H4 (cell line): ENCODE measurements at regions not wholly inside any gene's neighbourhood (a gene's known extent, or its start where the extent isn't known, plus 50 kb on each side); places are given as distances from the start of the nearest gene placed in this dataset.
"Not testable (repeated sequence)": the region's sequence is repeated elsewhere in the genome, so short reads cannot be mapped to it uniquely, and the experiment has no call there.

ENCODE experiments used
- DNase-seq: peaks from one replicate; pipeline ENCODE4 v3.0.0-alpha.2; 2015; ENCODE audit warnings: low spot score

DNA sequence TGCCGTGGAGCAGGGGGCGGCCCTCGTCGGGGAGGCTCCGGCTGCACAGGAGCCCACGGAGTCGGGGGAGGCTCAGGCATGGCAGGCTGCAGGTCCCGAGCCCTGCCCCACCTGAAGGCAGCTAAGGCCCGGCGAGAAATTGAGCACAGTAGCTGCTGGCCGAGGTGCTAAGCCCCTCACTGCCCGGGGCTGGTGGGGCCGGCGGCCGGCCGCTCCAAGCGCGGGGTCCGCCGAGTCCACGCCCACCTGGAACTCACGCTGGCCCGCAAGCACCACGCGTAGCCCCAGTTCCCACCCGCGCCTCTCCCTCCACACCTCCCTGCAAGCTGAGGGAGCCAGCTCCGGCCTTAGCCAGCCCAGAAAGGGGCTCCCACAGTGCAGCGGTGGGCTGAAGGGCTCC is 589.4 kb downstream of the PPP4R3C start:
- DNase-seq: no peak

DNA sequence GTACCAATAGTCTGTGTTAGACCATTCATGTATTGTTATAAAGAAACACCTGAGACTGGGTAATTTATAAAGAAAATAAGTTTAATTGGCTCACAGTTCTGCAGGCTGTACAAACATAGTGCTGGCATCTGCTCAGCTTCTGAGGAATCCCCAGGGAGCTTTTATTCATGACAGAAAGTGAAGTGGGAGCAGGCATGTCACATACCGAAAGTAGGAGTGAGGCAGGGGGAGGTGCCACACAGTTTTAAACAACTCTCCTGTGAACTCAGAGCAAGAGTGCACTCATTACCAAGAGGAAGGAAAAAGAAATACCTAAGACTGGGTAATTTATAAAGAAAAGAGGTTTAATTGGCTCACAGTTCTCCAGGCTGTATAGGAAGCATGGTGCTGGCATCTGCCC is 591.2 kb downstream of the PPP4R3C start:
- DNase-seq: no peak

DNA sequence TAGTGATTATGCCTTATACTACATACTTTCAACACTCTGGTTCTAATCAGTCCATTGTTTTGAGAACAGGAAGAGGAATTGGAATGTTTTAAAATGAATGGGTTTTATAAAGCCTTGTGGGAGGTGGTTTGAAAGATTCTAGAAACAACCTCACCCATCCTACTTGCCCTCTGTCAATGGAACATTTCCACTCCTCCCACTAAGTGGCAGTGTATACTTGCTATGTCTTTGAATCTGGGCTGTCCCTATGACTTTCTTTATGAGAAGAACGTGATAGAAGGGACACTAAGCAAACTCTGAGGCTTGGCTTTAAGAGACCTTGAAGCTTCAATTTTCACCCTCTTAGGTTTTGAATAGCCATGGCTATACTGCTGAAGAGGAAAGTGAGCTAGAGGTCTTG is 611.2 kb downstream of the PPP4R3C start:
- DNase-seq: peak; percentile 55

DNA sequence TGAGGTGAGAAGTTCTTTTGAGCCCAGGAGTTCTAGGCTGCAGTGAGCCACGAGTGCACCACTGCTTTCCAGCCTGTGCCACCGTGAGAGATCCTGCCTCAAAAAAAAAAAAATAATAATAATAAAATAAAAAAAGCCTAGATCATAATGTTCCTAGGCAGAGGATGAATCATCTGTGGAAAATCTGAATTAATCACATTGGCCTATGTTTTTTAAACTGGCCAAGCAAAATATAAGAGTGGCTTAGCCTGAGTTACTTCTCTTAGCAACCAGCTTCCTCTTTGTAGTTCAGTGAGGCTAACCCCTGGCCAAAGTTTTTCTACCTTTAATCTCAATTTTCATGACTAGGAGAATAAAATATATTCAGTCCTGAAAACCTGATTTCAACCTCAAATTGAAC is 614.6 kb downstream of the PPP4R3C start:
- DNase-seq: no peak

DNA sequence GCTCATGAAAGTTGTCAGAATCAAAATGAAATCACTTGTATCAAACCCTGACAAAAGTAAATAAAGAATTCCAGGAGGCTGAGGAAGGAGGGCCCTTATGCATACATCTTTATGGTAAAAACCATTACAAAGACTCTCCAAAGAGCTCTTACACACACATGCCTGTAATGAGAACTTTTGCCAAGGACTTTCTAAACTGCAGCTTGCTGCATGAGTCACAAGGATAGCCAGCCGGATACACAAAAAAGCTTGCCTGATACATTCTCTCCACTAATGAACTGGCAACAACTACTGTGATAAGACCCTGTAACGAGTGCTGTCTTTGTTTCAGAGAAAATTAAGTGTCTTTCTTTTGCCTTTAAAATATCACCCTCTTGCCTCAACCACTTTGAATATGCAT is 618.1 kb downstream of the PPP4R3C start:
- DNase-seq: peak; percentile 18

DNA sequence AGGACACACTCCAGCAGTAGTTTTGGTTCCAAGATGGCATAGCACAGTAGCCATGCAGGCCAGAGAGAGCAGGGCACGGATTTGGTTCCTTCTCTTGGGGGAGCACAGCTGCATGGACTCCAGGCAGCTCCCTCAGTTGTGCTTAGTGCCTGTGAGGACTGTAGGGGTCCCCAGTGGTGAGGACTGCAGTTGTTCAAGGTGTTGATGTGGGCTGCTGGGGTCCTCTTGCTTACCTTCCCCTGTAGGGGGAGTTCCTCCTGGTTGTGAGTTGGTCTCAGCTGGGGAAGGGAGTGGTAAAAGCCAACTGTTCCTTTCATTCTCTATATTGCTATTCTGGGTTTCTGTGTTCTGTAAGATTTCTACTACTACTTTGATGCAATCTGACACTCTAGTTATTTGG is 606.5 kb downstream of the MAGEB5 start:
- DNase-seq: no peak

DNA sequence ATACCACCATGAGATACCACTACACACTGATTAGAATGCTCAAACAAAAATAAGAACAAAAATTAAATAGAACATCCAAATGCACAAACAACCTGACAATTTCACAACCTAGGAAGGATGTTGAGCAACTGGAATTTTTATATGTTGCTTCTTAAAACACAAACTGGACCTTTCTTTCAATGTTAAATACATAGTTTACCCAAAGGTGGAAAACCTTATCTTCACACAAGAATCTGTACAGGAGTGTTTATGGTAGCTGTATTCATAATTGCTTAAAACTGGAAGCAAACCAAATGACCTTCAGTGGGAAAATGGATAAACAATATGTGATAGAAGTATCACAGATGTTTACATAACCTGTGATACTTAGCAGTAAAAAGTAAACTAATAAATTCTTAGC is 573.8 kb downstream of the MAGEB5 start:
- DNase-seq: no peak

DNA sequence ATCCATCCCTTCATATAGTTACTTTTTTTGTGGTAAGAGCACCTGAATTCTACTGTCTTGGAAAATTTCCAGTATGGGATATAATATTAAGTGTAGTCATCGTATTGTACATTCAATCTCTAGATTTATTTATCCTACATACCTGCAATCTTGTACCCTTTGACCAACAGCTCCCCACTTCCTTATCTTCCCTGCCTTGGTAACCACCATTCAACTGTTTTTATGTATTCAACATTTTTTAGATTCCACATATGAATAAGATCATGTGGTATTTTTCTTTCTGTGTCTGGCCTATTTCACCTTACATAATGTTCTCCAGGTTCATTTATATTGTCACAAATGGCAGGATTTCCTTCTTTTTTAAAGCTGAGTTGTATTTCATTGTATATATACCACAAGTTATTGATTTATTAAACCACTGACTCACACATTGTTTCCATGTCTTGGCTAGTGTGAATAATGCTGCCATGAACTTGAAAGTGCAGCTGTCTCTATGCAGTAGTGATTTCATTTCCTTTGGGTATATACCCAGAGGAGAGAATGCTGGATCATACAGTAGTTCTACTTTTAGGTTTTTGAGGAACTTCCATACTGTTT is 572.5 kb downstream of the MAGEB5 start:
- DNase-seq: no peak

DNA sequence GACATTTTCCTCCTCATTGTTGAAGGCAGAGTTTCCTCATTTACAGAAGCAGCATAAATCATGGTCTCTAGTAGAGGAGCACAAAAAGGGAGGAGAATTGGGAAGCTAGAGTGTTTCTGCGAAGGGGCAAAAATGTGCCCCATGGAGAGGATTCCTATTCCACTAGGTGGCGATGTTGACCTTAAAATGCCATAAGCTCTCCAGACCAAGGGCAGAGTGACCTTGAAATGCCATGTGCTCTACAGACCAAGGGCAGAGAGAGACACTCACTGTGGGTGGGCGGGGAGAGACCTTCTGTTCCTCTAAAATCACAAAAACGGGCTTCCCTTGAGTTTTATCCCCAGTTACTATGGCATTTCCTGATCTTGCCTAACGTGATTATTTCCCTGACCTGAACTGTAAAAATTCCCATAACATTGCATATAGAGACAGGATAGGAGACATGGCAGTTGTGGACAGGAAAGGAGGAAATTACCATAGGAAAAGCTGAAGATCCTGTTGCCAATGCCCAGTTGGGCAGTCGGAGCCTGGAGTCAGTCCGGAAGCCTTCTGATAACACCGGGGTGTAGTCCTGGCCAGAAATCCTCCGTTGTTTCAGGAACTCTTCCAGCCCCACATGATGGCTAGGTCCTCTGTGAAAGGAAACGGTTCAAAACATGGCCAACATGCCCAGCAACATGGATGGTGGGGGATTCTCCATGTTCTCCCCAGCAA is 567.7 kb downstream of the MAGEB5 start:
- peak; percentile 35 for DNase-seq

DNA sequence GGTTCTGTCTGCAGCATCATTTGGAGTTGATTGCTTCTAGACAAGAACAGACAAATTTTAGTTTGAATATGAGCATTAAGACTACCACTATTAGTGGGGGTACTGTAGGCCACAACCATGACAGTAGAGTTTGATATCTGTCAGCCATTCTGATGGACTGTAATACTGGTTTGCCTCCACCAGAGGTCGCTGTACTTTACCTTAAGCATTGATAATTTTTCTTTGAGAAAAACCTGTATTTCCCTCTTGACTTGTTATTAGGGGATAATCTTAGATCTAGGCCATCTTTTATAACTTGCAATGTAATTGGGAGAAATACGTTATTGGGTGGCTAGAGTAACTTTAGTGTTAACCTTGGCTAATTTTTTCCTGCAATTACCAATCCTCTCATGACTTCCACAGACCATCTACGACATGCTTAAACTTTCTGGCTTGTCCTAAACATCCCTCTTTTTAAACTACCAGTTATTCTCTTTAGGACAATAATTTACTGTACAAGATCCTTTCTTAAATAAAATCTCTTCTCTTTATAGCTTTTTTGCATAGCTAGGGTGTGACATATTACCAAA is 562.4 kb downstream of the MAGEB5 start:
- DNase-seq: no peak

DNA sequence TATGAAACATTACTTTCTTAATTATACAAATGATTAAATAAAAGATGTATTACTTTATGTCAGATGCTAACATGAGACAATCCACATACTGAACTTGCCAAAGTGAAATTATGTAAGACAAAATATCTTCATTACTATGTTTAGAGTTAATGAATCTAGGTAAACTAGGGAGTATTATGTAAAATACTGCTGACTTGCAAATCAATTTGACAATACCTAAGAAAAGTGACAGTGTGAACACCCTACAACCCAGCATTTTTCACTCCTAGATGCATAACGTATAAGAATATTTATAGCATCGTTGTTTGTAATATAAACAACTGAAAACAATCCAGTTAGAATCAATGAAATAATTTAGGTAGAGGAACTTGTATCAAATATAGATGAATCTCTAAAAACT is 546.3 kb downstream of the MAGEB5 start:
- DNase-seq: no peak

DNA sequence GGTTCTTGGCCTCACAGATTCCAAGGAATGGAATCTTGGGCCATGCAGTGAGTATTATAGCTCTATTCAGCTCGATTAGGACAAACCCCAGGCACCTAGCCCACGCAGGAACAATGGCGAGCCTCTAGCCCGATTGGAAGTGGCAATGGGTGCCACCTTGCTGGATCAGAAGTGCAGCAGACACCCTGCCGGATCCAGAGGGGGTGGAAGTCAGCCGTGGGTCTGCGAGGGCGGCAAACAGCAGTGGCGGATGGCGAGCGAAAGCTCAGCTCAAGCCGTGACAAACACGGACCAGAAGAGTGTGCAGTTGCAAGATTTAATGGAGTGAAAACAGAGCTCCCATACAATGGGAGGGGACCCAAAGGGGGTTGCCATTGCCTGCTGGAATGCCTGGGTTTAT is 539.8 kb downstream of the MAGEB5 start:
- DNase-seq: not testable (repeated sequence)

DNA sequence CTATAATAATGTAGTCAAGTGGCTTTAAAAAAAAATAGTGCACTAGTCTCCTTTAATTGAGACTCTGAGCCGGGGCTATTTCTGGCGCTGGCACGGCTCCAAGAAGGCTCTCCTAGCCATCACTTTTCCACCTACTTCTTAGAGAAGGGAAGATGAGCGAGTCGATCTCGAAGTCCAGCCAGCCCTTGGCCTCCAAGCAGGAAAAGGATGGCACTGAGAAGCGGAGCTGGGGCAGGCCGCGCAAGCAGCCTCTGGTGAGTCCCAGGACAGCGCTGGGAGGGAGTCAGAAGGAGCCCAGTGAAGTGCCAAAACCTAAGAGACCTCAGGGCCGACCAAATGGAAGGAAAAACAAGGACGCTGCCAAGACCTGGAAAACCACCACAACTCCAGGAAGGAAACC is 531.9 kb downstream of the MAGEB5 start:
- DNase-seq: no peak

DNA sequence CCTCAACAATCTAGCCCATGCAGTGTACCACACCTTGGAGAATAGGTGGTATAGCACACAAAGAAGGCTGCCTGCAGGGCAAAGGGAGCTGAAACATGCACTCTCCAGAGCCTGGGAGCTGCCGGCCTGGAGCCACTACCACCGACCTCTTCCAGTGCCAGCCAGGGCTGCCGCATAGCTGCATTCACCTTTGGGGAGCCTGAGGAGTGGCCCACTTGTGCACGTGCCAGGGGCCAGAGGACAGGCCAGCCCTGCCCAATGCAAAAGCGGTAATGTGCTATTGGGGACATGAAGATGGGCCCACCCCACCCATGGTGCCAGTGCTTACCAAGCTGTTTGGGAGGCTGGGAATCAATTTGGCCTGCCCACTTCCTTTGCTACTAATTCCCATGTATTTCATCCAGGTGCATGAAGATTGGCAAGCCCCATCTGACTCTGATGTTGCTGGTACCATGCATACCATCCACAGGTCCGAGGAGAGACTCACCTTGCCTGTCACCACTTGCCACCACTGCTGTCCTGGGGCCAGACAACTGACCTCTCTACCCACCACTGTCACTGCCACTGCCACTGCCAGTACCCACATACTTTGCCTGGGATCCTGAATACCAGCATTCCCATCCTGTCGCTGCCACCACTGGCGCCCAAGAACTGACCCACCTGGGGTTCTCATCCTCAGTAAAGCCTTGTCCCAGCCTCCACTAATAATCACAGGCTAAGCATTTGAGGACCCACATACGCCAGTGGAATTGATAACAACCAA is 506.9 kb downstream of the MAGEB5 start:
- no peak for DNase-seq

DNA sequence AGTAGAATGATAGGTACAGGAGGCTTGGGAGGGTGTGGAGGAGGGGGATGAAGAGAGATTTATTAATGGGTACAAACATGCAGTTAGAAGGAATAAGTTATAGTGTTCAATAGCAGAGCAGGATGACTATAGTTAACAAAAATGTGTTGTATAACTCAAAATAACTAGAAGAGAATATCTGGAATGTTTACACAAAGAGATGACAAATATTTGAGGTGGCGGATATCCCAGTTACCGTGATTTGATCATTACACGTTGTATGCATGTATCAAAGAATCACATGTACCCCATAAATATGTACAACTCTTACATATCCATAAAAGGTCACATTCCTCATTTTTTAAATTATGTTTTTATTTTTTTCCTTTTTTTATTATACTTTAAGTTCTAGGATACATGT is 456.6 kb downstream of the MAGEB5 start:
- DNase-seq: no peak

DNA sequence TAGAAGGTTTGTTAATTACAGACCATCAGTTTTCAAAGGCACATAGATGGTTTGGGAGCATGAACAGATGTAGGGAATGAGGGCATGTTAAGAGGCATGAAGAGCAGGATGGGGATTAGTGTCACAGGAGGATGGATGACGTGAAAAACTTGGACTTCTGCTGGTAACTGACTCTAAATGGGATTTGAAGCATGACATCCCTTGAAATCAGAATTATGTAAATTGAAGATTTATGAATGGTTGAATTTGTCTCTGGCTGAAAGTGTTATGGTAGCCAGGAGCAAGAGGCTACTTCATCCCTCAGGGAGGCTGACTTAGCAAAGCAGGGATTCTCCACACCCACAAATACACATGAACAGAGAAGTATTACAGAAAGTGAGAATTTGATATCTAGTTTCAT is 454.6 kb downstream of the MAGEB5 start:
- DNase-seq: no peak

DNA sequence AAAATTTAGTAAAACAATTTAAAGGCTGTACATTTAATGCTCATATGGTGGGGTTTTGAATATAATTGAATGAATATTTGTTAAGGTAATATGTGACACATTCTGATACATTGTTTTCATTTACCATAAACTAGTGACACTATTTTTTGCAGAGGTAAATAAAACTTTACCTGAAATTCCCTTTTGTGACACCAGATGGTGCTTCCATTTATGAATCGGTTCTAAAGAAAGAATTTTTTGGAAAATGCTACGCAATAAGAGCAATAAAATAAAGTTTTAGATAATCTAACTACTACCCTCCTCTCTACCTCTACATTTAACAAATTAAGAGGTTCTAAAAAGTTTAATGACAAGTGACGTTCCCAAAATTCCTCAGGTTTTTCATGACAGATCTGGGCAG is 448.9 kb downstream of the MAGEB5 start:
- no peak for DNase-seq

DNA sequence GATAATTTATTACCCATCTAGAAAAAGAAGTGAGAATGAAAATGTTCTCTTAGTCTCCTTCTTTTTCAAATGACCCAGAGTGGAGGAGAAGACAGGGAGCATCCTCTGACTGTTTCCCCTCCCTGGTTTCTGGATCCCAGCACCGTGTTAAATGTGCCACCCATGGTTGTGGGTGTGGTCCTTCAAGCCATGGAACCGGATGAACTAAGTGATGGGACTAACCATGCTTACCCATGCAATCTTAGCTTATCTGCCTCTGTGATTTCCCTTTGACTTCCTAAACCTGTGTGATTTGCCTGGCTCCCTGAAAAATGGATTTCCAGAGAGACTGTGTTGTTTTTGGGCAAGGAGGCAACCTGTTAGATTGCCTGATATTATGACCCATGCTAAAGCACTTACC is 437.1 kb downstream of the MAGEB5 start:
- no peak for DNase-seq

DNA sequence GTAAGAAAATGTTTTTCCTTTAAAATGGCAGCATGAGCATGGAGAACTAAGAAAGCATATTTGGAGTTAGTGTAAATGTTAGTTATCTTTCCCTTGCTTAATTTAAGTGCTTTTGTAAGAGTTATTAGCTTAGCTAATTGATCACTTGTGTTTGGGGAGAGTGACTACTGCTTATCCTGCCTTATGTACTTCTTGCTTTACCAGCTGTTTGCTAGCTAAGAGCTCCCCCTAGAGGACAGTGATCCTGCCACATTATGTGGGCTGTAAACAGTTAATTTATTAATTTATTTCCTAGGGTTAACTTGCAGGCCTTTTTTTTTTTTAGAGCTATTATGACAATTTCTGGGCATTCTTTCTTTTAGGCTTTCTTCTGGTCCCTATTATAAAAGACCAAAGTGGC is 435.8 kb downstream of the MAGEB5 start:
- DNase-seq: no peak

DNA sequence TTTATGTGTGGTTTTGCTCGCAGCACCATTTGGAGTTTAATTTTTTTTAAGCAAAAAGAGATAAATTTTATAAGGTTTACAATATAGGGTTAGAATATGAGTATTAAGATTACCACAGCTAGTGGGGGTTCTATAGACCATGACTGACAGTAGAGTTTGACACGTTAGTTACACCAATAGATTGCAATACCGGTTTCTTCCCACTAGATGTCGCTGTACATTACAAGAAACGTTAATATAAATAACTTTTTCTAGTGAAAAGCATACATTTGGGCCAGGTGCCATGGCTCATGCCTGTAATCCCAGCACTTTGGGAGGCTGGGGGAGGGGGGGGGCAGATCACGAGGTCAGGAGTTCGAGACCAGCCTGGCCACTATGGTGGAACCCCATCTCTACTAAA is 433.6 kb downstream of the MAGEB5 start:
- DNase-seq: peak; percentile 10

DNA sequence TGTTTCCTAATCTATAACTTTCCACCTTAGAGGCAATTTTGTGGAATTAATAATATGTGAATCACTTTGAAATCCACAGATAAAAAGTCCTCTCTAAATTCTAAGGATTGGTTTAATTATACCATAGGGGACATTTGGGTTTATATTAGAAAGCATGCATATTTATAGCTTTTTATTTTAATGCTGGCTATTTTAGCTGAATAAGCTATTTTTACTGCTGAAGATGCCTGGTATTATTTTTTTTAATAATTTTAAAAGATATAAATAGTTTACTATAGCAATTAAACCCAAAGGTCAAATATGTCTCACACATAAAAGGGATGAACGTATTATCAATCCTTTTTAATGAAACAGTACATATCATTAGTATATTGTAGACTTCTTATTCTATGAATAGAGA is 415.4 kb downstream of the MAGEB5 start:
- DNase-seq: no peak

DNA sequence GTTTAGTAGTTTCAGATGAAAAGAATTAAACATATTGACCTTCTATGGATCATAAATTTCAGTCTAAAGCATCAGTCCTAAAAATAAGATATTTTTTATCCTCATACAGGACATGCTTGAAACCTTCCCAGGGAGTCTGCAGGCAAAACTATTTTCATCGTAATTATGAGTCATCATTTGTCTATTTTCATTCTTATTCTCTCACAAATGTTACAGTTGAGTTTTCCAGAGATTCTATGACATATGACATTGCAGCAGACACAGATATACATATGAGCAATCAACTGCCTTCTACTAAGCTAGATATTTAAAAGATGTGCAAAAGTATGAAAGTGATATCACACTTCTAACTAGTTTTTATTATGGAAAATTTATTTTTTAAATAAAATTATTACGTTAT is 398.0 kb downstream of the MAGEB5 start:
- DNase-seq: no peak

DNA sequence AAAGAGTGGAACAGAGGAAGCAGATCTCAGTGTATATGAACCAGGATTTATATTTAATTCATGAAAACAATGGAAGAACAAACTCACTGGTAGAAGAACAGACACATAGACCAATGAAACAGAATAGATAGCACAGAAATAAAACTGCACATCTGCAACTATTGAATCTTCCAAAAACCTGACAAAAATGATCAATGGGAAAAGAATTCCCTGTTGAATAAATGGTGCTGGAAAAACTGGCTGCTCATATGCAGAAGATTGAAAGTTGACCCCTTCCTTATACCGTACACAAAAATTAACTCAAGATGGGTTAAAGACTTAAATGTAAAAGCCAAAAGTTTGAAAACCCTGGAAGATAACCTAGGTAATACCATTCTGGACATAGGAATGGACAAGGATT is 391.0 kb downstream of the MAGEB5 start:
- no peak for DNase-seq
